ENCODE measurements at regions not wholly inside any gene's neighbourhood (a gene's known extent, or its start where the extent isn't known, plus 50 kb on each side); places are given as distances from the start of the nearest gene placed in this dataset.

- no peak for TF ChIP-seq CTCF (IDR thresholded peaks at IDR 0.05)
- no peak for TF ChIP-seq ZFX (IDR thresholded peaks at IDR 0.05; ENCODE audit: borderline replicate concordance)
Observed at GRCh38 chr2:6645004-6645403, 220.7 kb downstream of the CMPK2 start.

All from 22Rv1 (cell line).